WTC11 (cell line): ENCODE measurements at regions not wholly inside any gene's neighbourhood (a gene's known extent, or its start where the extent isn't known, plus 50 kb on each side); places are given as distances from the start of the nearest gene placed in this dataset.
A peak's percentile ranks its signal among the peaks of the same experiment; 100 is the strongest.

Source experiments
- ATAC-seq: fragments of 200-7000 bp; cut with Tn5 transposase; 2 replicates; pipeline ENCODE4 v1.10.0; 2021; ENCODE audit warnings: mild to moderate bottlenecking, moderate library complexity
- CTCF ChIA-PET: fragments of 300-600 bp; sonication (Branson Sonifier 250); formaldehyde crosslinking; loops from one replicate; lab custom pipeline; 2021; ENCODE audit warnings: antibody characterized with exemption; lab: Charles Lee
- POLR2A ChIA-PET: fragments of 350-600 bp; sonication (Branson Sonifier 250); formaldehyde crosslinking; loops from one replicate; lab custom pipeline; 2021; ENCODE audit warnings: antibody characterized with exemption; lab: Charles Lee
- DNase-seq: peaks from one replicate; pipeline ENCODE4 v3.0.0; 2021; ENCODE audit warnings: low spot score
- H3K27ac Mint-ChIP-seq: 2 replicates; pipeline ENCODE4 v1.8.0; 2021; ENCODE audit warnings: mixed read lengths
- H3K27me3 Mint-ChIP-seq: 2 replicates; pipeline ENCODE4 v1.8.0; 2021; ENCODE audit warnings: low read depth, mild to moderate bottlenecking, moderate library complexity, mixed read lengths
- H3K36me3 Mint-ChIP-seq: 2 replicates; pipeline ENCODE4 v1.8.0; 2021; ENCODE audit warnings: mixed read lengths
- H3K4me1 Mint-ChIP-seq: 2 replicates; pipeline ENCODE4 v1.8.0; 2022; ENCODE audit warnings: mixed read lengths
- H3K4me3 Mint-ChIP-seq: 2 replicates; pipeline ENCODE4 v1.8.0; 2021; ENCODE audit warnings: mild to moderate bottlenecking, moderate library complexity, mixed read lengths
- H3K9me3 Mint-ChIP-seq: 2 replicates; pipeline ENCODE4 v1.8.0; 2021; ENCODE audit warnings: mixed read lengths
- AFF4 ChIP-seq: sonication (generic); formaldehyde crosslinking; IDR thresholded peaks from 2 replicates; pipeline ENCODE4 v1.8.1; 2023; ENCODE audit warnings: mild to moderate bottlenecking, missing genetic modification reagents, borderline replicate concordance
- ARID4B ChIP-seq: sonication (generic); formaldehyde crosslinking; IDR thresholded peaks from 2 replicates; pipeline ENCODE4 v1.8.0; 2023; ENCODE audit warnings: missing genetic modification reagents, mild to moderate bottlenecking, borderline replicate concordance
- ATF1 ChIP-seq: sonication (generic); formaldehyde crosslinking; IDR thresholded peaks from 2 replicates; pipeline ENCODE4 v1.8.1; 2023; ENCODE audit warnings: mild to moderate bottlenecking, moderate library complexity, missing genetic modification reagents
- ATF6 ChIP-seq: sonication (generic); formaldehyde crosslinking; IDR thresholded peaks from 2 replicates; pipeline ENCODE4 v1.8.1; 2023; ENCODE audit warnings: mild to moderate bottlenecking, missing genetic modification reagents
- CBFB ChIP-seq: sonication (generic); formaldehyde crosslinking; IDR thresholded peaks from 2 replicates; pipeline ENCODE4 v1.8.1; 2022; ENCODE audit warnings: mild to moderate bottlenecking, low read depth, missing genetic modification reagents
- ETV6 ChIP-seq: sonication (generic); formaldehyde crosslinking; IDR thresholded peaks from 2 replicates; pipeline ENCODE4 v1.8.1; 2022; ENCODE audit warnings: mild to moderate bottlenecking, missing genetic modification reagents
- FOXJ3 ChIP-seq: sonication (generic); formaldehyde crosslinking; IDR thresholded peaks from 2 replicates; pipeline ENCODE4 v1.9.0; 2021; ENCODE audit warnings: missing genetic modification reagents, mild to moderate bottlenecking, borderline replicate concordance
- GRHL2 ChIP-seq: fragments of 250-450 bp; sonication (Bioruptor Pico); IDR thresholded peaks from 2 replicates; pipeline ENCODE4 v1.8.0; 2022; ENCODE audit warnings: mild to moderate bottlenecking, moderate library complexity; ENCODE audit not compliant: insufficient replicate concordance, severe bottlenecking
- IRF2 ChIP-seq: sonication (generic); formaldehyde crosslinking; IDR thresholded peaks from 2 replicates; pipeline ENCODE4 v1.8.0; 2022; ENCODE audit warnings: low read depth, missing genetic modification reagents, borderline replicate concordance
- TEAD1 ChIP-seq: sonication (generic); formaldehyde crosslinking; IDR thresholded peaks from 2 replicates; pipeline ENCODE4 v1.8.0; 2022; ENCODE audit warnings: mild to moderate bottlenecking, missing genetic modification reagents
- TP53 ChIP-seq: sonication (generic); formaldehyde crosslinking; IDR thresholded peaks from 2 replicates; pipeline ENCODE4 v1.8.1; 2023; ENCODE audit warnings: mild to moderate bottlenecking, missing genetic modification reagents
- ZNF263 ChIP-seq: sonication (generic); formaldehyde crosslinking; IDR thresholded peaks from 2 replicates; pipeline ENCODE4 v1.8.1; 2022; ENCODE audit warnings: low read depth, mild to moderate bottlenecking, moderate library complexity, missing genetic modification reagents
- TF ChIP-seq, protein P1 (sequence below): sonication (generic); formaldehyde crosslinking; IDR thresholded peaks from 2 replicates; pipeline ENCODE4 v1.8.1; 2023; ENCODE audit warnings: mild to moderate bottlenecking, missing genetic modification reagents, moderate library complexity
- TF ChIP-seq, protein P2 (sequence below): sonication (generic); formaldehyde crosslinking; IDR thresholded peaks from 2 replicates; pipeline ENCODE4 v1.8.0; 2023; ENCODE audit warnings: mild to moderate bottlenecking, missing genetic modification reagents

DNA sequence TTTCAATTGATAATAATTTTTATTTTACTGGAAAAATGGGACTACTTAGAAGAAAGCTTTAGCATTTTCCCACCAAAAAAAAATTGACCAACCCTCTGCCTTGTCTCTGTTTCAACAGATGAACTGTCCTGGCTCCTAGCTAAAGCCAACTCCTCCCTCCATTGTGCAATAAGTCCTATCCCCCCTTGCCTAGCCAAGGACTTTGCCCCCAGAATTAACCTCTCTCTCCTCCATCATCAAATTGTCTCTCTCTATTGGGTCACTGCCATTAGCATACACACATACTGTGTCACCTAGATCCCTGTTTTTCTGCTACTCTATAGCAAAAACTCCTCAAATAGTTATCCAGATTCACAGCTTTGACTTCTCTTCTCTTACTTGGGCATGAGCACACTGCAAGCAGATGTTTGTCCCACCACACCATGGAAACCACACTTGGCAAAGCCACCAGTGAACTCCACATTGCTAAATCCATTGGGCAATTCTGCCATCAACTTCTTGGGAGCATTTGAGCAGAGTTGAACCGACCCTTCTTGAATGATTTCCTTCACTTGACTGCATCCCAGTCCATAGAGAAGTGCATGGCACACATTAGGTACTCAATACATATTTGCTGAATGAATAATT is 91.4 kb upstream of the NEBL start:
- H3K36me3 Mint-ChIP-seq: no peaks in the 10 kb centered on the region
- DNase-seq (no peak), ATAC-seq (no peak)
- no peak overlapping the region for H3K27ac Mint-ChIP-seq
- H3K9me3 Mint-ChIP-seq: peaks cover 6% of the 10 kb centered on the region
- no peaks in the 10 kb centered on the region for H3K27me3 Mint-ChIP-seq
- TF ChIP-seq IRF2 (CRISPR knock-in tag) (no peak), FOXJ3 (no peak)
- no peak overlapping the region for H3K4me3 Mint-ChIP-seq
- no peaks in the 10 kb centered on the region for H3K4me1 Mint-ChIP-seq
- POLR2A ChIA-PET: no interaction called here
- CTCF ChIA-PET: no interaction called here

DNA sequence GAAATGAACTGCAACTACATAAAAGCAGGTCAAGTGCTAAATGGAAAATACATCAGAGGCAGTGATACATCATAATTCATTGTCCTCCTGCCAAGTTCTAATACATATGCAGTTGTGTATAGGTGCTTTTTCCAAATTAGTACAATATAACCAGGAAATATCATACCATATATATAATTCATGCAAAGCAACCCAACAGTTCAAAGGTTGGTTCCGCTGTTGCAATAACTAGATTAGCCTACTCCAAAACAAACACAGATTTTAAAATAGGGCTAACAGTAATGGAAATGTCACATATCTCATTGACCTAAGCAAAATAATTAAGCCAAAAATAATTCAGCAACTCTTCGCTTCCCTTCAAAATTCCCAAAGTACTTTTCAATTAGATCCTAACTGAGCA is 88.9 kb upstream of the NEBL start:
- TF ChIP-seq ATF6 (CRISPR knock-in tag): no peak
- TF ChIP-seq, protein P1, sequence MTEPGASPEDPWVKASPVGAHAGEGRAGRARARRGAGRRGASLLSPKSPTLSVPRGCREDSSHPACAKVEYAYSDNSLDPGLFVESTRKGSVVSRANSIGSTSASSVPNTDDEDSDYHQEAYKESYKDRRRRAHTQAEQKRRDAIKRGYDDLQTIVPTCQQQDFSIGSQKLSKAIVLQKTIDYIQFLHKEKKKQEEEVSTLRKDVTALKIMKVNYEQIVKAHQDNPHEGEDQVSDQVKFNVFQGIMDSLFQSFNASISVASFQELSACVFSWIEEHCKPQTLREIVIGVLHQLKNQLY (CRISPR knock-in tag): no peak
- no peak for TF ChIP-seq ETV6 (CRISPR knock-in tag)
- TF ChIP-seq, protein P2, sequence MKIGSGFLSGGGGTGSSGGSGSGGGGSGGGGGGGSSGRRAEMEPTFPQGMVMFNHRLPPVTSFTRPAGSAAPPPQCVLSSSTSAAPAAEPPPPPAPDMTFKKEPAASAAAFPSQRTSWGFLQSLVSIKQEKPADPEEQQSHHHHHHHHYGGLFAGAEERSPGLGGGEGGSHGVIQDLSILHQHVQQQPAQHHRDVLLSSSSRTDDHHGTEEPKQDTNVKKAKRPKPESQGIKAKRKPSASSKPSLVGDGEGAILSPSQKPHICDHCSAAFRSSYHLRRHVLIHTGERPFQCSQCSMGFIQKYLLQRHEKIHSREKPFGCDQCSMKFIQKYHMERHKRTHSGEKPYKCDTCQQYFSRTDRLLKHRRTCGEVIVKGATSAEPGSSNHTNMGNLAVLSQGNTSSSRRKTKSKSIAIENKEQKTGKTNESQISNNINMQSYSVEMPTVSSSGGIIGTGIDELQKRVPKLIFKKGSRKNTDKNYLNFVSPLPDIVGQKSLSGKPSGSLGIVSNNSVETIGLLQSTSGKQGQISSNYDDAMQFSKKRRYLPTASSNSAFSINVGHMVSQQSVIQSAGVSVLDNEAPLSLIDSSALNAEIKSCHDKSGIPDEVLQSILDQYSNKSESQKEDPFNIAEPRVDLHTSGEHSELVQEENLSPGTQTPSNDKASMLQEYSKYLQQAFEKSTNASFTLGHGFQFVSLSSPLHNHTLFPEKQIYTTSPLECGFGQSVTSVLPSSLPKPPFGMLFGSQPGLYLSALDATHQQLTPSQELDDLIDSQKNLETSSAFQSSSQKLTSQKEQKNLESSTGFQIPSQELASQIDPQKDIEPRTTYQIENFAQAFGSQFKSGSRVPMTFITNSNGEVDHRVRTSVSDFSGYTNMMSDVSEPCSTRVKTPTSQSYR (CRISPR knock-in tag): no peak
- TF ChIP-seq, all 79 proteins: peak for 0
- H3K27me3 Mint-ChIP-seq: no peaks in the 10 kb centered on the region
- peaks cover 7% of the 10 kb centered on the region for H3K9me3 Mint-ChIP-seq
- ChIA-PET POLR2A (no interaction called here), CTCF (no interaction called here)
- no peaks in the 10 kb centered on the region for H3K36me3 Mint-ChIP-seq
- no peaks in the 10 kb centered on the region for H3K4me1 Mint-ChIP-seq
- no peak for DNase-seq
- H3K4me3 Mint-ChIP-seq: no peak overlapping the region
- no peak overlapping the region for H3K27ac Mint-ChIP-seq
- no peak for ATAC-seq

GRCh38 chr10:20984662-20985061 is 87.6 kb upstream of the NEBL start:
- POLR2A ChIA-PET: interaction anchor here (0.6 kb wide), 1 partner anchor 15 kb away, joined by 4 read pairs; no protein-coding TSS in a partner anchor
- CTCF ChIA-PET: no interaction called here
- DNase-seq (no peak), ATAC-seq (peak; percentile 57)
- peaks cover 7% of the 10 kb centered on the region for H3K9me3 Mint-ChIP-seq
- H3K27me3 Mint-ChIP-seq: no peaks in the 10 kb centered on the region
- no peaks in the 10 kb centered on the region for H3K36me3 Mint-ChIP-seq
- H3K27ac Mint-ChIP-seq: no peak overlapping the region
- no peaks in the 10 kb centered on the region for H3K4me1 Mint-ChIP-seq
- H3K4me3 Mint-ChIP-seq: no peak overlapping the region
- TF ChIP-seq AFF4 (CRISPR knock-in tag) (no peak), ATF1 (CRISPR knock-in tag) (no peak), CBFB (CRISPR knock-in tag) (no peak), TEAD1 (CRISPR knock-in tag) (no peak), ARID4B (no peak), GRHL2 (CRISPR knock-in tag) (no peak), ZNF263 (CRISPR knock-in tag) (no peak), TP53 (no peak)
- TF ChIP-seq, protein P2 (CRISPR knock-in tag): no peak
